ENCODE measurements at regions not wholly inside any gene's neighbourhood (a gene's known extent, or its start where the extent isn't known, plus 50 kb on each side); places are given as distances from the start of the nearest gene placed in this dataset.

DNA sequence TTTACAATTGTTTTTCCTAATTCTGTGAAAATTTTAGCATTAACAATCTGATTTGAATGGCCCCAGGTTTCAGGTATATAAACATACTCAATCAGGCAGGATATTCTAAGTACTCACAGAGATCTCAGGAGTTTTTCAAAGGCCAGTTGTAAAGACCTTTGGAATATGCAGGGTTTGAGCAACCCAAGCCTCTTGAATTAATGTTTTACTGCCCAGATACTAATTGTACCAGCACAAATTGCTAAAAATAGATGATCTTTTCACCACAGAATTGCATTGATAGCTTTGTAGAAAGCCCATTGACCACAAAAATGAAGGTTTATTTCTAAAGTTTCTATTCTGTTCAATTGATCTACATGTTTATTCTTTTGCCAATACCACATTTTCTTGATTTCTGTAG, 186.5 kb downstream of the OSTF1 start:
- TF ChIP-seq, protein P1, sequence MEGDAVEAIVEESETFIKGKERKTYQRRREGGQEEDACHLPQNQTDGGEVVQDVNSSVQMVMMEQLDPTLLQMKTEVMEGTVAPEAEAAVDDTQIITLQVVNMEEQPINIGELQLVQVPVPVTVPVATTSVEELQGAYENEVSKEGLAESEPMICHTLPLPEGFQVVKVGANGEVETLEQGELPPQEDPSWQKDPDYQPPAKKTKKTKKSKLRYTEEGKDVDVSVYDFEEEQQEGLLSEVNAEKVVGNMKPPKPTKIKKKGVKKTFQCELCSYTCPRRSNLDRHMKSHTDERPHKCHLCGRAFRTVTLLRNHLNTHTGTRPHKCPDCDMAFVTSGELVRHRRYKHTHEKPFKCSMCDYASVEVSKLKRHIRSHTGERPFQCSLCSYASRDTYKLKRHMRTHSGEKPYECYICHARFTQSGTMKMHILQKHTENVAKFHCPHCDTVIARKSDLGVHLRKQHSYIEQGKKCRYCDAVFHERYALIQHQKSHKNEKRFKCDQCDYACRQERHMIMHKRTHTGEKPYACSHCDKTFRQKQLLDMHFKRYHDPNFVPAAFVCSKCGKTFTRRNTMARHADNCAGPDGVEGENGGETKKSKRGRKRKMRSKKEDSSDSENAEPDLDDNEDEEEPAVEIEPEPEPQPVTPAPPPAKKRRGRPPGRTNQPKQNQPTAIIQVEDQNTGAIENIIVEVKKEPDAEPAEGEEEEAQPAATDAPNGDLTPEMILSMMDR (IDR thresholded peaks at IDR 0.05; ENCODE audit: low read depth, low read length): no peak
- Histone ChIP-seq H3K27ac (ENCODE audit: low read depth, low read length) (no peak overlapping the region), H3K4me3 (ENCODE audit: low read depth, low read length) (no peak overlapping the region), H3K27me3 (ENCODE audit: control insufficient read depth, insufficient read depth, low read length) (no peaks in the 10 kb centered on the region), H3K9me3 (ENCODE audit: control insufficient read depth, insufficient read depth, low read length) (no peaks in the 10 kb centered on the region)
- ChIA-PET POLR2A (no interaction called here), CTCF (interaction anchor here (1.0 kb wide), 1 partner anchor 9 kb away, joined by 3 read pairs; no protein-coding TSS in a partner anchor)
- DNase-seq (ENCODE audit: low read depth, low spot score): no peak

DNA sequence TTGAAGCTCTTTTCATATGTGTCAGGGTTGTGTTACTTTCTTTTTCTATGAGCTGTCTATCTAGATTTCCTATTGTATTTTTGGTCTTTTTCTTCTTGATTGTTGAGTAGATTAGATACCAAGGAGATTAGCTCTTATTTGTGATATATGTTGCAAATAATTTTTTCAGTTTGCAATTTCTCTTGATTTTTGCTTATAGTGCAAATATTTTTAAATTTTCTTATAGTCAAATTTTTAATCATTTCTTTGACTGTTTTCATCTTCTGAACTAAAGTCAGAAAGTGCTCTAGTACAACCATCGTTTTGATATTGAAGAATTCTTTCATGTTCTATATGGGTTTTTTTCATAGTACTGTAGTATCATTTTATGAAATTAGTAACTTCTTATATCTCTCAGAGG, 193.7 kb downstream of the OSTF1 start:
- TF ChIP-seq, protein P1 (IDR thresholded peaks at IDR 0.05; ENCODE audit: low read depth, low read length): no peak
- ChIA-PET POLR2A (no interaction called here), CTCF (no interaction called here)
- no peak overlapping the region for H3K27ac ChIP-seq (ENCODE audit: low read depth, low read length)
- no peaks in the 10 kb centered on the region; the same call in 1 of the 2 replicates for H3K9me3 ChIP-seq (ENCODE audit: control insufficient read depth, insufficient read depth, low read length)
- no peak for DNase-seq (ENCODE audit: low read depth, low spot score)
- no peak overlapping the region for H3K4me3 ChIP-seq (ENCODE audit: low read depth, low read length)
- H3K27me3 ChIP-seq (ENCODE audit: control insufficient read depth, insufficient read depth, low read length): no peaks in the 10 kb centered on the region

DNA sequence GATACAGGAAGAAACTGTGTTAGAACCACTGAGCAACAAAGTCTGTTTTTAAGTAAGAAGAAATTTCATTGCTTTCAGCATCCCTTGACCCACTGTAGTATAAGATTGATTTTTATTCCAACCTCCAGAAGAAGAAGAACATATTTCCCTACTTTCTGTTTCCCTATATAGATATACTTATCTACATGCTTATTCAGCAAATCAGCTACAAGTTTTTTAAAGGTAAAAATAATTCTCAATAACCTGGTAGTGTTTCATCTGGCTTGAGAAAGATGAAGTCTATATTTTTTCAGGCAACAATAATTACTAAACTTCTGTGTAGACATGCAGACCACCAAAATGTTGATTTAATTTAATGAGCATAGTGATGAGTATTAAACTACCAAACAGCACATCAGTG, 201.0 kb downstream of the OSTF1 start:
- no peak for DNase-seq (ENCODE audit: low read depth, low spot score)
- TF ChIP-seq, protein P1 (IDR thresholded peaks at IDR 0.05; ENCODE audit: low read depth, low read length): no peak
- CTCF ChIA-PET: no interaction called here

DNA sequence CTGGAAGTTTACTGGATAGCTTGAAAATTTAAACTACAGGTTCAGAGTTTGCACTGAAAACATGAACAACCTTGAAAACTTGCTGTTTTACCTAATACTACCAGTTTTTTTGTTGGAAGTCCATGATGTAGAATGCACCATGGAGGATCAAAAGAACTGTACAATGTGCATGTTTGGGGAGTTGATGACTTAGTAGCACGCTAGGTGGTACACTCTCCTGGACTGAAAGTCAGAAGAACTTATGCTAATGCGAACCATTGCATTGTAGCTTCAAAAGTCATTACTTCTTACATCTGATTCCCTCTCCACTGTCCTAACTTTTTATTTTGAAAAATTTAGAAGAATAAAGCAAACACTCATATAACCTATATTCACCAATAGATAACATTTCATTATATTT, 211.0 kb downstream of the OSTF1 start:
- ChIA-PET CTCF (no interaction called here), POLR2A (no interaction called here)
- H3K9me3 ChIP-seq (ENCODE audit: control insufficient read depth, insufficient read depth, low read length): no peaks in the 10 kb centered on the region
- no peaks in the 10 kb centered on the region for H3K27me3 ChIP-seq (ENCODE audit: control insufficient read depth, insufficient read depth, low read length)
- TF ChIP-seq, protein P1 (IDR thresholded peaks at IDR 0.05; ENCODE audit: low read depth, low read length): no peak
- no peak for DNase-seq (ENCODE audit: low read depth, low spot score)
- H3K27ac ChIP-seq (ENCODE audit: low read depth, low read length): no peak overlapping the region
- no peak overlapping the region for H3K4me3 ChIP-seq (ENCODE audit: low read depth, low read length)

More for the DNA sequence above, 201.0 kb downstream of the OSTF1 start:
- Histone ChIP-seq H3K9me3 (ENCODE audit: control insufficient read depth, insufficient read depth, low read length) (peaks cover 2% of the 10 kb centered on the region; the same call in 1 of the 2 replicates), H3K27ac (ENCODE audit: low read depth, low read length) (no peak overlapping the region), H3K27me3 (ENCODE audit: control insufficient read depth, insufficient read depth, low read length) (no peaks in the 10 kb centered on the region), H3K4me3 (ENCODE audit: low read depth, low read length) (no peak overlapping the region)
- POLR2A ChIA-PET: no interaction called here

DNA sequence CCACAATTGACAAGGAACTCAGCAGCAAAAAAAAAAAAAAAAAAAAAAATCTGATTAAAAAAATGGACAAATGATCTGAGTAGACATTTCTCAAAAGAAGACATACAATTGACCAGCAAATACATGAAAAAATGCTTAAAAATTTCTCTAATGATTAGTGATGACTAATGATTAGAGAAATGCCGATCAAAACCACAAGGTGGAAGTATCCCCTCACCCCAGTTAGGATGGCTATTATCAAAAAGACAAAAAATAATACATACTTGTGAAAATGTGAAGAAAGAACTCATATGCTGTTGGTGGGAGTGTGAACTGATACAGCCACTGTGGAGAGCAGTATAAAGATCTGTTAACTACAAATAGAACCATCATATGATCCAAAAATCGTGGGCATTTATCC, 245.3 kb downstream of the OSTF1 start:
- no peak for DNase-seq (ENCODE audit: low read depth, low spot score)
- Histone ChIP-seq H3K4me3 (ENCODE audit: low read depth, low read length) (no peak overlapping the region), H3K9me3 (ENCODE audit: control insufficient read depth, insufficient read depth, low read length) (no peaks in the 10 kb centered on the region), H3K27me3 (ENCODE audit: control insufficient read depth, insufficient read depth, low read length) (no peaks in the 10 kb centered on the region), H3K27ac (ENCODE audit: low read depth, low read length) (no peak overlapping the region)
- CTCF ChIA-PET: interaction anchor here (0.7 kb wide), 1 partner anchor 597 kb away, joined by 6 read pairs; no protein-coding TSS in a partner anchor
- TF ChIP-seq, protein P1 (IDR thresholded peaks at IDR 0.05; ENCODE audit: low read depth, low read length): no peak
- POLR2A ChIA-PET: no interaction called here

Measured in AG04450 (cell line).